Epithelial cell of esophagus (primary cell): ENCODE measurements at regions not wholly inside any gene's neighbourhood (a gene's known extent, or its start where the extent isn't known, plus 50 kb on each side); places are given as distances from the start of the nearest gene placed in this dataset.

Experiments used
- DNase-seq: peaks from one replicate; pipeline ENCODE4 v3.0.0; 2010; ENCODE audit warnings: low read depth
- H3K4me3 ChIP-seq: 2 replicates; pipeline ENCODE4 v1.5.1; 2011; ENCODE audit warnings: mild to moderate bottlenecking, low read length, control low read depth
- CTCF ChIP-seq: IDR thresholded peaks from 2 replicates; pipeline ENCODE4 v1.5.1; 2011; ENCODE audit warnings: low read depth, mild to moderate bottlenecking, low read length, control low read depth, inconsistent platforms; ENCODE audit not compliant: insufficient read depth; ENCODE audit errors: missing control alignments

GRCh38 chr2:226017537-226017936 lies 618.0 kb downstream of the NYAP2 start:
- no peak overlapping the region for H3K4me3 ChIP-seq
- DNase-seq = no peak
- no peak for TF ChIP-seq CTCF

GRCh38 chr2:226017107-226017506 lies 617.6 kb downstream of the NYAP2 start:
- no peak for DNase-seq
- H3K4me3 ChIP-seq = no peak overlapping the region
- TF ChIP-seq CTCF = no peak

- H3K4me3 ChIP-seq = no peak overlapping the region
- DNase-seq = no peak
- no peak for TF ChIP-seq CTCF
Observed at GRCh38 chr2:226011716-226012450, 612.4 kb downstream of the NYAP2 start.

GRCh38 chr2:226002438-226002837 lies 602.9 kb downstream of the NYAP2 start:
- no peak for TF ChIP-seq CTCF
- no peak overlapping the region for H3K4me3 ChIP-seq
- peak; percentile 77 for DNase-seq

- H3K4me3 ChIP-seq = no peak overlapping the region
Observed at GRCh38 chr2:226001716-226002115, 602.2 kb downstream of the NYAP2 start.

GRCh38 chr2:225999692-226000091 lies 600.2 kb downstream of the NYAP2 start:
- no peak for TF ChIP-seq CTCF
- no peak overlapping the region for H3K4me3 ChIP-seq
- DNase-seq = no peak

More at GRCh38 chr2:226001716-226002115, 602.2 kb downstream of the NYAP2 start:
- no peak for TF ChIP-seq CTCF
- DNase-seq = no peak

GRCh38 chr2:225998653-225999052 lies 599.1 kb downstream of the NYAP2 start:
- H3K4me3 ChIP-seq = no peak overlapping the region
- TF ChIP-seq CTCF = no peak
- no peak for DNase-seq
